ENCODE measurements at regions not wholly inside any gene's neighbourhood (a gene's known extent, or its start where the extent isn't known, plus 50 kb on each side); places are given as distances from the start of the nearest gene placed in this dataset.

DNA sequence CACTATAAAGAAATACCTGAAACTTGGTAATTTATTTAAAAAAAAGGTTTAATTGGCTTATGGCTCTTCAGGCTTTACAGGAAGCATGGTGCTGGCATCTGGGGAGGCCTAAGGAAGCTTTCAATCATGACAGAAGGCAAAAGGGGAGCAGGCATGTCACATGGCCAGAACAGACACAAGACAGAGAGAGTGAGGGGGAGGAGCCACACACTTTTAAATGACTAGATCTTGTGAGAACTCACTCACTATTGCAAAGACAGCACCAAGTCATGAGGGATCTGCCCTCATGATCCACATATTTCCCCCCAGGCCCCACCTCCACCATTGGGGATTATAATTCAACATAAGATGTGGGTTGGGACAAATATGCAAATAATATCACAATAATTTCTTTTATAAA, 355.6 kb downstream of the DAD1 start:
- peaks cover 12% of the 10 kb centered on the region for H3K4me1 Mint-ChIP-seq (ENCODE audit: low read depth)
- no peaks in the 10 kb centered on the region for H3K36me3 Mint-ChIP-seq (ENCODE audit: low read depth)
- intact Hi-C loops (cut with micrococcal nuclease) = no loop called here
- H3K27me3 Mint-ChIP-seq (ENCODE audit: low read depth) = no peaks in the 10 kb centered on the region
- no peak for DNase-seq (ENCODE audit: low spot score)
- H3K4me3 Mint-ChIP-seq (ENCODE audit: low read depth) = no peak overlapping the region
- H3K9me3 Mint-ChIP-seq = no peaks in the 10 kb centered on the region
- no peak overlapping the region for H3K27ac Mint-ChIP-seq

- no peak for DNase-seq (ENCODE audit: low spot score)
- H3K9me3 Mint-ChIP-seq = no peaks in the 10 kb centered on the region
- no peaks in the 10 kb centered on the region for H3K36me3 Mint-ChIP-seq (ENCODE audit: low read depth)
- H3K27me3 Mint-ChIP-seq (ENCODE audit: low read depth) = no peaks in the 10 kb centered on the region
- H3K4me3 Mint-ChIP-seq (ENCODE audit: low read depth) = no peak overlapping the region
- H3K4me1 Mint-ChIP-seq (ENCODE audit: low read depth) = peaks cover 12% of the 10 kb centered on the region
- intact Hi-C loops (cut with micrococcal nuclease) = no loop called here
- H3K27ac Mint-ChIP-seq = no peak overlapping the region
These were observed 356.1 kb downstream of the DAD1 start for GRCh38 chr14:22232933-22233332.

GRCh38 chr14:22232486-22232885, 356.5 kb downstream of the DAD1 start:
- Mint-ChIP-seq H3K4me1 (ENCODE audit: low read depth) (peaks cover 12% of the 10 kb centered on the region), H3K9me3 (no peaks in the 10 kb centered on the region), H3K4me3 (ENCODE audit: low read depth) (no peak overlapping the region), H3K27me3 (ENCODE audit: low read depth) (no peaks in the 10 kb centered on the region), H3K36me3 (ENCODE audit: low read depth) (no peaks in the 10 kb centered on the region), H3K27ac (no peak overlapping the region)
- intact Hi-C loops (cut with micrococcal nuclease) = no loop called here
- no peak for DNase-seq (ENCODE audit: low spot score)

- H3K4me1 Mint-ChIP-seq (ENCODE audit: low read depth) = peaks cover 12% of the 10 kb centered on the region
- intact Hi-C loops (cut with micrococcal nuclease) = no loop called here
- H3K27ac Mint-ChIP-seq = peak overlapping the region; percentile 22
- peak; percentile 8 for DNase-seq (ENCODE audit: low spot score)
- no peaks in the 10 kb centered on the region for H3K27me3 Mint-ChIP-seq (ENCODE audit: low read depth)
- H3K4me3 Mint-ChIP-seq (ENCODE audit: low read depth) = no peak overlapping the region
- H3K9me3 Mint-ChIP-seq = no peaks in the 10 kb centered on the region
- no peaks in the 10 kb centered on the region for H3K36me3 Mint-ChIP-seq (ENCODE audit: low read depth)
These were observed 358.0 kb downstream of the DAD1 start for GRCh38 chr14:22231018-22231417.

- H3K4me3 Mint-ChIP-seq (ENCODE audit: low read depth) = no peak overlapping the region
These were observed 358.5 kb downstream of the DAD1 start for GRCh38 chr14:22230517-22230916.

DNA sequence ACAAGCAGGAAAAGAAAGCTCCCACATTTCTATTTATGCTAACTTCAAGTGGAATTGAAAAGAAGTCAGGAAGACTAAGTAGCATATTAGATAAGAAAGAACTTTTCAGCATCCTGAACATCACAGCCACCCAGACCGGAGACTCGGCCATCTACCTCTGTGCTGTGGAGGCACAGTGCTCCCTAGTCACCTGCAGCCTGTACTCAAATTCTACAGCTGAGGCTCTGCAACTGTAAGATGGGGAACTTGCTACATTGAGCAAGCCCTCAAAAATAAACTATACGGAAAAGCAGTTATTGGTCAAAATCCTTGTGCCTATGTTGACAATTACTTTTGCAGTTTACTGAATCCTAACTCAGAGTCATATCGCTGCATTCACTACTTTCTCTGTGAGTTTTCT, 361.9 kb downstream of the DAD1 start:
- Mint-ChIP-seq H3K9me3 (no peaks in the 10 kb centered on the region), H3K27me3 (ENCODE audit: low read depth) (no peaks in the 10 kb centered on the region), H3K4me1 (ENCODE audit: low read depth) (peaks cover 12% of the 10 kb centered on the region), H3K27ac (peak overlapping the region; percentile 60), H3K36me3 (ENCODE audit: low read depth) (no peaks in the 10 kb centered on the region), H3K4me3 (ENCODE audit: low read depth) (peak overlapping the region; percentile 64)
- DNase-seq (ENCODE audit: low spot score) = no peak
- intact Hi-C loops (cut with micrococcal nuclease) = loop anchor here (10.0 kb wide), 3 partner anchors 48 to 328 kb away; no protein-coding TSS in a partner anchor

More at GRCh38 chr14:22230517-22230916, 358.5 kb downstream of the DAD1 start:
- intact Hi-C loops (cut with micrococcal nuclease) = no loop called here
- no peaks in the 10 kb centered on the region for H3K9me3 Mint-ChIP-seq
- peaks cover 12% of the 10 kb centered on the region for H3K4me1 Mint-ChIP-seq (ENCODE audit: low read depth)
- peak overlapping the region; percentile 22 for H3K27ac Mint-ChIP-seq
- no peaks in the 10 kb centered on the region for H3K36me3 Mint-ChIP-seq (ENCODE audit: low read depth)
- no peak for DNase-seq (ENCODE audit: low spot score)
- no peaks in the 10 kb centered on the region for H3K27me3 Mint-ChIP-seq (ENCODE audit: low read depth)

- no peaks in the 10 kb centered on the region for H3K36me3 Mint-ChIP-seq (ENCODE audit: low read depth)
- intact Hi-C loops (cut with micrococcal nuclease) = loop anchor here (10.0 kb wide), 3 partner anchors 48 to 328 kb away; no protein-coding TSS in a partner anchor
- peak overlapping the region; percentile 60 for H3K27ac Mint-ChIP-seq
- H3K9me3 Mint-ChIP-seq = no peaks in the 10 kb centered on the region
- H3K4me3 Mint-ChIP-seq (ENCODE audit: low read depth) = peak overlapping the region; percentile 64
- no peaks in the 10 kb centered on the region for H3K27me3 Mint-ChIP-seq (ENCODE audit: low read depth)
- peaks cover 17% of the 10 kb centered on the region for H3K4me1 Mint-ChIP-seq (ENCODE audit: low read depth)
- DNase-seq (ENCODE audit: low spot score) = peak; percentile 8
These were observed 362.6 kb downstream of the DAD1 start for GRCh38 chr14:22226381-22226780.

- Mint-ChIP-seq H3K27me3 (ENCODE audit: low read depth) (no peaks in the 10 kb centered on the region), H3K4me3 (ENCODE audit: low read depth) (no peak overlapping the region), H3K4me1 (ENCODE audit: low read depth) (peaks cover 9% of the 10 kb centered on the region), H3K27ac (no peak overlapping the region), H3K9me3 (no peaks in the 10 kb centered on the region), H3K36me3 (ENCODE audit: low read depth) (no peaks in the 10 kb centered on the region)
- no peak for DNase-seq (ENCODE audit: low spot score)
- intact Hi-C loops (cut with micrococcal nuclease) = loop anchor here (10.0 kb wide), 3 partner anchors 49 to 329 kb away; no protein-coding TSS in a partner anchor
These were observed 363.4 kb downstream of the DAD1 start for GRCh38 chr14:22225516-22226140.

GRCh38 chr14:22221508-22221907, 367.5 kb downstream of the DAD1 start:
- no peaks in the 10 kb centered on the region for H3K27me3 Mint-ChIP-seq (ENCODE audit: low read depth)
- H3K9me3 Mint-ChIP-seq = no peaks in the 10 kb centered on the region
- H3K4me1 Mint-ChIP-seq (ENCODE audit: low read depth) = peaks cover 9% of the 10 kb centered on the region
- H3K27ac Mint-ChIP-seq = peak overlapping the region; percentile 38
- peak overlapping the region; percentile 68 for H3K4me3 Mint-ChIP-seq (ENCODE audit: low read depth)
- no peak for DNase-seq (ENCODE audit: low spot score)
- intact Hi-C loops (cut with micrococcal nuclease) = loop anchor here (10.0 kb wide), 3 partner anchors 53 to 333 kb away; no protein-coding TSS in a partner anchor
- H3K36me3 Mint-ChIP-seq (ENCODE audit: low read depth) = no peaks in the 10 kb centered on the region

GRCh38 chr14:22220427-22220826, 368.6 kb downstream of the DAD1 start:
- Mint-ChIP-seq H3K27me3 (ENCODE audit: low read depth) (no peaks in the 10 kb centered on the region), H3K27ac (no peak overlapping the region), H3K9me3 (no peaks in the 10 kb centered on the region), H3K4me3 (ENCODE audit: low read depth) (no peak overlapping the region), H3K4me1 (ENCODE audit: low read depth) (peaks cover 9% of the 10 kb centered on the region), H3K36me3 (ENCODE audit: low read depth) (no peaks in the 10 kb centered on the region)
- DNase-seq (ENCODE audit: low spot score) = no peak
- intact Hi-C loops (cut with micrococcal nuclease) = loop anchor here (10.0 kb wide), 3 partner anchors 54 to 334 kb away; no protein-coding TSS in a partner anchor

- H3K4me3 Mint-ChIP-seq (ENCODE audit: low read depth) = no peak overlapping the region
- intact Hi-C loops (cut with micrococcal nuclease) = no loop called here
- H3K4me1 Mint-ChIP-seq (ENCODE audit: low read depth) = peaks cover 9% of the 10 kb centered on the region
- no peaks in the 10 kb centered on the region for H3K36me3 Mint-ChIP-seq (ENCODE audit: low read depth)
- no peaks in the 10 kb centered on the region for H3K27me3 Mint-ChIP-seq (ENCODE audit: low read depth)
- no peak for DNase-seq (ENCODE audit: low spot score)
- no peaks in the 10 kb centered on the region for H3K9me3 Mint-ChIP-seq
- H3K27ac Mint-ChIP-seq = no peak overlapping the region
These were observed 370.3 kb downstream of the DAD1 start for GRCh38 chr14:22218728-22219127.

- Mint-ChIP-seq H3K9me3 (no peaks in the 10 kb centered on the region), H3K27me3 (ENCODE audit: low read depth) (no peaks in the 10 kb centered on the region), H3K4me3 (ENCODE audit: low read depth) (no peak overlapping the region), H3K4me1 (ENCODE audit: low read depth) (no peaks in the 10 kb centered on the region), H3K27ac (no peak overlapping the region), H3K36me3 (ENCODE audit: low read depth) (no peaks in the 10 kb centered on the region)
- intact Hi-C loops (cut with micrococcal nuclease) = no loop called here
- DNase-seq (ENCODE audit: low spot score) = no peak
These were observed 375.9 kb downstream of the DAD1 start for GRCh38 chr14:22213120-22213519.

DNA sequence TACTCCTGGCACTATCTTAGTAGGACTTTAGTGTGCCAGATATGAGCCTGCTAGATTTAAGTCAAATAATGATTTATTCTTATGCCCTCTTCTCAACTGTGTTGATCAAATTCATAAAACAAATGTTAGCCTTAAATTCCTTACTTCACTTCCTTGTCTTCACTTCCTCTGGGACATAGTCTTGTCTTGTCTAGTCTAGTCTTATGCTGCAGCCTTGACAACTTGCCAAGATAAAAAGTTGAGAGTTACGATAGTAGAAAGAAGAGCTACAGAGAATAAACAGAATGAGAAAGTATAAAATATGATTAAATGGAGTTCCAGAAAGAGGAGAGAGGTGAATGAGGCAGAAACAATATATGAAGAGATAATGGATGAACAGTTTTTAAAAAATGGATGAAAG, 378.1 kb downstream of the DAD1 start:
- H3K4me3 Mint-ChIP-seq (ENCODE audit: low read depth) = no peak overlapping the region
- intact Hi-C loops (cut with micrococcal nuclease) = no loop called here
- H3K27me3 Mint-ChIP-seq (ENCODE audit: low read depth) = no peaks in the 10 kb centered on the region
- no peak for DNase-seq (ENCODE audit: low spot score)
- H3K4me1 Mint-ChIP-seq (ENCODE audit: low read depth) = peaks cover 3% of the 10 kb centered on the region
- no peaks in the 10 kb centered on the region for H3K9me3 Mint-ChIP-seq
- no peaks in the 10 kb centered on the region for H3K36me3 Mint-ChIP-seq (ENCODE audit: low read depth)
- H3K27ac Mint-ChIP-seq = no peak overlapping the region
